Stimulated activated naive CD4-positive, alpha-beta T cell treated with Interleukin-2 at 50 U/mL for 16 hours (primary cell): ENCODE measurements at regions not wholly inside any gene's neighbourhood (a gene's known extent, or its start where the extent isn't known, plus 50 kb on each side); places are given as distances from the start of the nearest gene placed in this dataset.
"Not testable (repeated sequence)": the region's sequence is repeated elsewhere in the genome, so short reads cannot be mapped to it uniquely, and the experiment has no call there.

Source experiments
- DNase-seq: peaks from one replicate; lab custom pipeline; 2025; lab: John Stamatoyannopoulos, UW

DNA sequence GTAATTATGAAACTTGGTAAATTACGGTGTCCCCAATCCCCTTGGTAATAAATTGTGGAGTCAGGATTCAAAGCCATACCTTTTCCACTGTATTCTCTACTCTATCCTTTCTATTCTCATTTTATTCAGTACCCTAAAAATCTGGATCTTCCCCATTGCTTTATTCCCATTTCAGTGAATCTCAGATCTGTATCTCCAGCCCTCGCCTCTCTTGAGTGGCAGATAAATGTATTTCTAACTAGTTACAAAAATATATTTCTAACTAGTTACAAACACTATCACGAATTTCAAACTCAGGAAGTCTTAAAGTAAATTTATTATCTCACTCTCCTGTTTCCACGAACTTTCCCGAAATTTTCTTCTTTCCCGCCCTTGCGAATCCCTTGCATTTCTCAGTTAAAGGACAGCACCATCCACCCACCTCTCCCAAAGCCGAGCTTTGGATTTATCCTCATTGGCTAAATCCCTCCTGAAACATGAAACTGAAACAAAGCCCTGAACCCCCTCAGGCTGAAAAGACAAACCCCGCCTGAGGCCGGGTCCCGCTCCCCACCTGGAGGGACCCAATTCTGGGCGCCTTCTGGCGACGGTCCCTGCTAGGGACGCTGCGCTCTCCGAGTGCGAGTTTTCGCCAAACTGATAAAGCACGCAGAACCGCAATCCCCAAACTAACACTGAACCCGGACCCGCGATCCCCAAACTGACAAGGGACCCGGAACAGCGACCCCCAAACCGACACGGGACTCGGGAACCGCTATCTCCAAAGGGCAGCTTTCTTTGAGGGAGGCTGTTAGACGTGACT, 164.3 kb upstream of the PABPC3 start:
- no peak for DNase-seq

GRCh38 chr13:24933106-24934023, 162.6 kb upstream of the PABPC3 start:
- DNase-seq: not testable (repeated sequence)

DNA sequence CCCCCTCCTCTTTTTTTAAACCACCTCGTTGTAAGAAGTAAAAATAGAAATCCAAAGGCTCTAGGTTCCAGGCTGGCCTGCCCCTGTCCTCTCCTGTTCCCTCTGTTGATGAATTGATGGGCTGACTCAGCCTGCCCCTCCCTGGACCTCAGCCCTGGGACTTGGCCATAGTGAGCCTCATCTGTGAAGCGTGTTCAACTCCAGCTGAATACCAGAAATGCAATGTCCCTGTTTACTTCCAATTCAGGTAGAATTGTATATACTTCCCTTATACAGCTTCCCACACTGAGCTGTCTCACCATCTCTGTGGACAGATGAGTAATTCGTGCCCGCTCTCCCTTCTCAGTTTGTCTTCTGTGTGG, 161.9 kb upstream of the PABPC3 start:
- not testable (repeated sequence) for DNase-seq

DNA sequence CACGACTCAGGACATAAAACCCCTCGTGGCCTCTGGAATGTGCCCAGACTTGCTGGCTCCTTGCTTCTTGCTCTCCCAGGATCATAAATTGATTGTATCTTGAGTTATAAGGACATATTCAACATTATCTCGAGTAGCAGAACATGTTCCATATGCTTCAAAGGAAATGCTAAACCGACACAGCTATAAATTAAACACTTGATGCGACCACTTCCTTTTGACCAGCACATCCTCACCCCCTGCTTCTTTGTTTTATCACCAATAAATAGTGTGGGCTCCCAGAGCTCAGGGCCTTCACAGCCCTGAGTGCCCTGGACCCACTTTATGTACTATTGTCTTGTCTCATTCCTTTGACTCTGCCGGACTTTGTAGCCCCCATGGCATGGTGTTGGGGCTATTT, 157.0 kb upstream of the PABPC3 start:
- DNase-seq: no peak

GRCh38 chr13:24941023-24941713, 154.8 kb upstream of the PABPC3 start:
- DNase-seq: not testable (repeated sequence)

DNA sequence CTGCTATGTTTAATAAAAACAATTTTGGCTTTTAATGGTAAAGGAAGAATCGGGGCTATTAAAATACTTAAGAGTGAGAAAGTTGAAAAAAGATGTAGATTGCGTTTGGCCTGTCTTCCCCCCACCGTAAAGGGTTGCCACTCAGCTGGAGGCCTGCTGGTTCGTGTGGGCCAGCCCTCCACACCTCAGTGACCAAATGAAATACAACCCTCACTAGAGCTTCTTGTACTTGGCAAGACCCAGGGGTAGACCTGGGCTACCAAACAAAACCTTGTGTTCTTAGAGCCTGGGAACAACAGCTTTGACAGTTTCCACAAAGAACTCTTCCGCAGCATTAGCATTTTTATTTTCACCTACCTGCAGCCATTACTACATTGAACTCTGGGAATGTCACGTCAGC, 152.8 kb upstream of the PABPC3 start:
- DNase-seq: no peak

DNA sequence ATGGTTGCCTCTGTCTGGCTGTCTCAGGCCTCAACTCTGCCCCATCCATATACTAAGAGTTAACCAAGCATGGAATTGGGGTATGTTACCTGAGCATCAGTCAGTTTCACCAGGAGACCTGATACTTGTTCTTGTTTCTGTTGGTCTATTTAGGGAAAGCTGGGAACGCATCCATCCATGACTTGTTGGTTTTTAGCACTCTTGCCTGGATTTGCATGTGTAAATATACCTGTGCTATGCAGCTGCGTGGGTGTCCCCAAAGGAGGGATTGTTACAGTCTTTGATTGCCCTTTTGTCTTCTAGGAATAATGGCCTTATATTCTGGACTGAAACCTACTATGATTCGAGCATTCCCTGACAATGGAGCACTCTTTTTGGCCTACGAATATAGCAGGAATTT, 151.9 kb upstream of the PABPC3 start:
- DNase-seq: not testable (repeated sequence)

DNA sequence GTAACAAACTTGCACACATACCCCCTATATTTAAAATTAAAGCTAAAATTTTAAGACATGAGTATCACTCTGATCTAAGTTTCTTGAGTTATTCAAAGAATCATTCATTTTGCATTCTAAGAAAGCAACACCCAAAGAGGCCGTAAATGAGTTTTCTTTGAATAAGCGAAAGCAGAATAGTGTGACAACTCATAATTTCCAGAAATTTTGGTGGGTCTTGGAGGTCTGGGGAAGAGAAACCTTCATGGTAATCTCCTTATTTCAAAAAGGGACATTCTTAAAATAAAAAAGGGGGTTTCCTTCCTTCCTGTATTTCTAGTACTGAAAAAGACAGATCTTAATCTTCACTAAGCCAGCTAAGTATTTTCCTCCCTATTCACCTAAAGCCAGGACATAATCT, 147.0 kb upstream of the PABPC3 start:
- not testable (repeated sequence) for DNase-seq

DNA sequence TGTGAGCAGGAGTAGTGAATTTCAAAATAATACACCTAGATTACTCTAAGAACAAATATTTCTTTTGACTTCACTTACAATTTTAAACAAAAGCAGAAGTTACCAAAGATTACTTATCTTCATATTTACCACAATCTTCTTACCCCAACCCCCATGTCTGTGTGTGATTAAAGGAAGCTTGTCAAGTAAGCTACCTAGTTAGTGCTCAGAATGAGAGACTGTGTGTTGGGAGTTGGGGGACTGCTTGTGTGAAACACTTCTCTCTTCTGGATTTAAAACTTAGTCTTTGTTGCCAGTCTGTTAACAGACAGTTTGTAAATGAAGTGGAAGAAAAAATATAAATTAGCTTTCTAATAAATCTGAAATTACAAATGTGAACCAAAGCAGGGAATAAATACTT, 145.3 kb upstream of the PABPC3 start:
- not testable (repeated sequence) for DNase-seq

DNA sequence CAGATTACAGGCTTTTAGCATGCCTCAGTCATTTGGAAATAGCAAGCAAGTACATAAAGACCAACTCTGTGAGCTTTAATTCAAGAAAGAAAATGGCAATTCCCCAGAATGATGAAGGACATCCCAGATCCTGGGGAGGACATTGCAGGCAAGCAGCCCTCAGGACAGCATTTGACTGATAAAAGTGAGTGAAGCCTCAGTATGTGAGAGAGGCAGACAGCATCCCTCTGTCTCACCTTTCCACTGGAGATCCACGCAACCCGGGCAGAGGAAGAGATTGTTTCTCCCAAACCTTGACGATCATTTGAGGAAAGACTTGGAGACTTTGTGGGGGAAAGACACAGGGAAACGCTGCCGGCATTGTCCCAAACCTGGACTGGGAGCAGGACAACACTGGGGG, 128.0 kb upstream of the PABPC3 start:
- DNase-seq: not testable (repeated sequence)

- DNase-seq: not testable (repeated sequence)
Observed at GRCh38 chr13:24968416-24968815, 127.5 kb upstream of the PABPC3 start.

DNA sequence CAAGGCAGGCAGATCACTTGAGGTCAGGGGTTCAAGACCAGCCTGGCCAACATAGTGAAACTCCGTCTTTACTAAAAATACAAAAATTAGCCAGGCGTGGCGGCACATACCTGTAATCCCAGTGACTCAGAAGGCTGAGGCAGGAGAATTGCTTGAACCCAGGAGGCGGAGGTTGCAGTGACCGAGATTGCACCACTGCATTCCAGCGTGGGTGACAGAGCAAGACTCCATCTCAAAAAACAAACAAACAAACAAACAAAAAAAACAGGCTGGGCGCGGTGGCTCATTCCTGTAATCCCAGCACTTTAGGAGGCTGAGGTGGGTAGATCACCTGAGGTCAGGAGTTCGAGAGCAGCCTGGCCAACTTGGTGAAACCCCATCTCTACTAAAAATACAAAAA, 122.8 kb upstream of the PABPC3 start:
- not testable (repeated sequence) for DNase-seq

GRCh38 chr13:24981181-24981803, 114.6 kb upstream of the PABPC3 start:
- not testable (repeated sequence) for DNase-seq

DNA sequence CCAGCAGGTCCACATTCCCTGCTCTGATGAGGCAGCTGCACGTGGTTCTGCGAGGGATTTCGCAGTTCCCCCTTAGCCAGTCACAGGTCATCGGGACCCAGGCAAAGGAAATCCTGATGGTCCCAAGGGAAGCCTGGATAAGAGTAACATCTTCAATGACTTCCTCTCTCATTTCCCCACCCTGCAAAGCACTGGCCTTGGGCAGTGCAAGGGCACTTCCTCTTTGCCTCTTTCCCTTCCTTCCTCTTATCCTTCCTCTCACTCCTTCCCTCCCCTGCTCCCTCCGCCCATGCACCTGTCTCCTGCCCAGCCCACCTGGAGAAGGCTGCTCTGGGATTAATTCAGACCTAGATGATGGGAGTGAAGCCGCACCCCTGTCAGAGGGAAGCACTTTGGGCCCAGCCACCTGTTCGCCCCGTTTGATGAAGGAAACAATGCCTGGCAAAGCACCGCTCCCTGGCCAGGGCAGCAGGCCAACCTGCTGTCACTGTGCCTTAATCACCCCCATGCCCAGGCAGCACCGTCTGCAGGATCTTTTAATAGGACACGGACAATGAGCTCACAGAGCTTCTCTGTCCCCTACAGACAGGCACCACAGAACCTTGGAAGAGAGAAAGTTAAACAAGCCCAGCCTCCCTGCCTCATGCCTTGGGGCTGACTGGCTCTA, 113.5 kb upstream of the PABPC3 start:
- no peak for DNase-seq

GRCh38 chr13:24983094-24983493, 112.8 kb upstream of the PABPC3 start:
- DNase-seq: no peak

DNA sequence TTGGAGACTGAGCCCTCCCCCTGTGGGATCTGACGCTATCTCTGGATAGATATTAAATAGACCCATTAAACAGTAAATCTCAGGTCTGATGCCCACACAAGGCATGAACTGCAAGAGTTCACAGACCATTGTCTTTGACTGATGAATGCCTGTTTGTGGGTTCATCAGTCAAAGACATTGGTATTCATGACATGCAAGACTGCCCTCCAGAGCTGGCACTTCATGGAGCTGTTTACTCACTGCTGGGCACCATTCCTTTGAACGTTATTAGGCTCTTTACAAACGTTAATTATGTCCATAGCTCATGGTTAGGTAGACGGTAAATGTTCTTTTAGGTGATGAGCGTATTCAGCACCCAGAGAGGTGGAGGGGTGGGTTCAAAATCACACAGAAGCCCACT, 111.8 kb upstream of the PABPC3 start:
- no peak for DNase-seq

- DNase-seq: no peak
Observed at GRCh38 chr13:24985107-24985506, 110.8 kb upstream of the PABPC3 start.

DNA sequence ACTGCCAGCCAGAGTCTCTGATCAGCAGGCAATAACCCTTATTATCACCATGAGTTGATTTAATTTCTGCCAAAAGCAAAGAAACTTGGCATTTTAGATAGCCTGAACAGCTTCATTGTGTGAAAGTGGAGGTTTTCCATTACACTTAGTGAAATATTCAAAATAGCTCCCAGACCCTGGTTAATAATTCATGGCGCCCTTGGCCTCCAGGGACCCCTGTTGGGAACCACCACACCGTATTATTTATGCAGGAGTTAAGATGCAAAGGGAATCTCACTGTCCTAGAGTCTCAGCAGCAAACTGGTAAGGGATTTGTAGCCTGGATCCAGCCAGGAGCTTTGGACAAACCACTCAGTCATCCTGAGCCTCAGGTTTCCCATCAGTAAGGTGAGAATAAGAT, 110.0 kb upstream of the PABPC3 start:
- DNase-seq: no peak

- no peak for DNase-seq
Observed at GRCh38 chr13:24986826-24987225, 109.1 kb upstream of the PABPC3 start.

GRCh38 chr13:24989959-24990358, 106.0 kb upstream of the PABPC3 start:
- not testable (repeated sequence) for DNase-seq

DNA sequence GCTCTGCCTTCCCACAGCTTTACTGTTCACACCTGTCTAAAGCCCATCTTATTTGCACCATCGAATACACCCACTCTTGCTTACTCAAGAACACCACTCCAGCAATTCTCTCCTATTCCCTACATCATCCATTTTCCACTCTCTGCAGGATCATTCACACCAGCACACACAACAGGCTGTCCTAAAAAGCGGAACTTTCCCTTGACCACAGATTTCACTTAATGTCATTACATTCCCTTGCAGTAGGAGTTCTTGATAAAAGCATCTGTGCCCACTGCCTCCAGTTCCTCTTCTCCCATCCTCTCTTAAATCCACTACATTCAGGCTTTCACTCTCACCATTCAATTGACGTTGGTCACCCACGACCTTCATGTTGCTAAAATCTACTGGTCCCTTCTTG, 103.0 kb upstream of the PABPC3 start:
- not testable (repeated sequence) for DNase-seq
